ENCODE measurements at regions not wholly inside any gene's neighbourhood (a gene's known extent, or its start where the extent isn't known, plus 50 kb on each side); places are given as distances from the start of the nearest gene placed in this dataset.

GRCh38 chr1:30061292-30062220 is 661.8 kb downstream of the MATN1 start:
- DNase-seq (ENCODE audit: low read depth, low spot score) = no peak

DNA sequence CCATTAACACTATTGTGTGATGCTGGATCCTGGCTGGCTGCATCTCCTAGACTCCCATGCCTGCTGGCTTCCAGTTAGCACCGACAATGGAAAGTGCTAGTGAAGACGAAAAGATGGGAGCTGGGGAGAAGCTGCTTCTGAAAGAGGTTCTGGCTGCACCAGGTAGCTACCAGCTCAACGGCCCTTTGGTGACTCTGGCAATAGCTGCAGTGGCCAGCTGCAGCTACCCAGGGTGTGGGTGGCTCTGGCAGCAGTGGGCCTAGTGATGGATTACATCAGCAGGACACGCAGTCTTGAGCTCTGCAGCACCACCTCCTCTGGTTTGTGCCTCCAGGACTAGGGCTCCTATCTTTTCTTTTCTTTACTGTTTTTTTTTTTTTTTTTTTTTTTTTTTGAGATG is 662.6 kb downstream of the MATN1 start:
- DNase-seq (ENCODE audit: low read depth, low spot score) = no peak

DNA sequence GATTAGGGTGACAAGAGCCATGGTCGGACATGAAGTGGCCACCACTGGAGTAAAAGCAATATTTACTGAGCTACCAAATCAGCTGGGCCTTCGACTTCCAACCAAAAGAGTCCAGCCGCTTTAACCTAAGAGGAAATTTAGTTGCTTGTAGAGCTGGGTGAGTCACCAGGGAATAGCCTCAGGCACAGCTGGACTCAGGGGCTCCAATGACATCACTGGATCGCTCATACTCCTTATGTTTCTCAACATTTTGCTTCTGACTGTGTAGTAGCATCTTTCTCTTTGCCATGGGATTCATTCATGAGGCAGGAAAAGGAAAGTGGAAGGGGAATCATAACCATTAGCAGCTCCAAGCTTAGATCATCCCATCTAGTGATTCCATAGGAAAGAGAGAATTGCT is 664.4 kb downstream of the MATN1 start:
- DNase-seq (ENCODE audit: low read depth, low spot score) = peak; percentile 27

DNA sequence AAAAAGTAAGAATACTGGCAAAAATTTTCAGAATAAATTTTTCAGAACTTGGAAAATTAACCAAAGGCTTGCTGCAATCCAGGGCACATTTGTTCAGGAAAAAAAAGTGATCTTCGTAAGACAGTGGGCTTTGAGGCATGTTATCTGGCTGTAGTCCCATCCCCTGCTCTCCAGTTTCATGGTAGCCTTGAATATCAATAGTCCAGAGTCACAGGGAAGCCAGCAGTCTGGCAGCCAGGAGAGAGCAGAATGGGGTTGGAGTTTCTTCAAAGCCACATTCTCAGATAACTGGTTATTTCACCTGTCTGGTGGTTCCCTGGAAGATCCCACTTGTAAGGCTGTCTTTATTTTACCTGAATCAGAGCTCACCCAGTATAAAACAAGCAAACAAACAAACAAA is 669.3 kb downstream of the MATN1 start:
- DNase-seq (ENCODE audit: low read depth, low spot score) = no peak

- no peak for DNase-seq (ENCODE audit: low read depth, low spot score)
These were observed 671.2 kb downstream of the MATN1 start for GRCh38 chr1:30052178-30052577.

- no peak for DNase-seq (ENCODE audit: low read depth, low spot score)
These were observed 671.6 kb downstream of the MATN1 start for GRCh38 chr1:30051777-30052176.

- DNase-seq (ENCODE audit: low read depth, low spot score) = no peak
These were observed 673.6 kb downstream of the MATN1 start for GRCh38 chr1:30049748-30050296.

- DNase-seq (ENCODE audit: low read depth, low spot score) = no peak
These were observed 674.5 kb downstream of the MATN1 start for GRCh38 chr1:30048905-30049304.

DNA sequence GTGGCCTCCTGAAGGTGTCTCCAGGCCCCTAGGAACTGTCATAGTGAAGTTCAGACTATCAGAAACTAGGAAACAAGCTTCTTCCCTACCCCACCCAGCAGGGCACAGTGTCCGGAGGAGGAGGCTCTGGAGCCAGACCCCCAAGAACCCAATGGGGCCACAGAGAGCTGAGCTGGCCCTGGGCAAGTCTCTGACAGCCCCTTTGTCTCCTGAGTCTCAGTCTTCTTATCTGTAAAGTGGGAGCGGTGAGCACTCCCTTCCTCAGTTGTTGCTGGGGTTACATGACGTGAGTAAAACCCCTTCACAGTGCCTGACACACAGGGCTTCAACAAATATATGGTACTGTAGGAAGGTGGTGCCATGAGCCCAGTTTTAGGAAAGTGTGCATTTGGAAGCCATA is 675.8 kb downstream of the MATN1 start:
- no peak for DNase-seq (ENCODE audit: low read depth, low spot score)

- DNase-seq (ENCODE audit: low read depth, low spot score) = no peak
These were observed 676.6 kb downstream of the MATN1 start for GRCh38 chr1:30046751-30047150.

- no peak for DNase-seq (ENCODE audit: low read depth, low spot score)
These were observed 677.9 kb downstream of the MATN1 start for GRCh38 chr1:30045304-30046090.

GRCh38 chr1:30044656-30045144 is 678.7 kb downstream of the MATN1 start:
- no peak for DNase-seq (ENCODE audit: low read depth, low spot score)

DNA sequence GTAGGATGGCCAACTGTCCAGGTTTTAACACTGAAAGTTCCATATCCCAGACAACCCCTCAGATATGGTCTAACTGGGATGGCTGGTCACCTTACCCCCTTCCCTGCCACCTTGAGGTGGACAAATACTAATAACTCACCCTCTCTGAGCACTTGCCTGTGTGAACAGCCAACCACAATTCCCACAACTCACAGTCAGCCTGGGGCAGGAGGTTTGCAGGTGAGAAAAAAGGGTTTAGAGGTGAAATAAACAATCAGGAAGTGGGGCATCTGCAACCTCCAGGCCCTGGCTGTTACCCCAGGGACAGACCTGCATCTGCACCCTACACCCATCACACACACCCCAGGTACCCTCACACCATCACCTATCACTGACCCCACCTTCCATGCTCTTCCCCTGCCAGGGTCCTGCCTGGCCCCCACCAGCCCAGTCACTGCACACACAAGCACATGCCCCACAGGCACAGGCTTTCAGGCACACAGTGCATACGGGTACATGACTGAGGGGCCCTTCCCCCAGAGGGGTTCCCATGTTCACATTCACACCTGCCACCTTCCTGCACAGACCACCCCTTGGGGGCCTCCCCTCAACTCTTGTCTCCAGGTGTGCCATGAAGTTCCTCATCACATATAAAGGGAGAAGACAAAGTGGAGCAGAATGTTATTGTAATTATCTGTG is 679.5 kb downstream of the MATN1 start:
- DNase-seq (ENCODE audit: low read depth, low spot score) = no peak

DNA sequence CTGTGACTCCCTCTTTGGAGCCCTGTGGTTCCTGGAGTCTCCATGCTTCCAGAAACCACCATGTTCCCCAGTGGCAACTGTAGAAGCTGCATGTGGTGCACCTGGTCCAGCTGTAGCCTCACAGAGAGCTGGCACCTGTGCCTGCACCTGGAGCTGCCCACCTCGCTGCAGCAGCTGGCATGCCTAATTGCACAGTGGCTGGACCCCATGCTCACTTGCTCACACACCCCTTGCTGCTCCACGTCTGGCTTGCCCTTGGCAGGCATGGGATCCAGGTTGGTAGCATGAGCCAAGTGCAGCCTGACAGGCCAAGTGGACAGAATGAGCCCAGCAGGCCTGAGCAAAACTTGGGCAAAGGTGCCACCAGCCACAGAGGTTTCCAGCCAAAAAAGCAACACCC is 680.1 kb downstream of the MATN1 start:
- DNase-seq (ENCODE audit: low read depth, low spot score) = no peak

DNA sequence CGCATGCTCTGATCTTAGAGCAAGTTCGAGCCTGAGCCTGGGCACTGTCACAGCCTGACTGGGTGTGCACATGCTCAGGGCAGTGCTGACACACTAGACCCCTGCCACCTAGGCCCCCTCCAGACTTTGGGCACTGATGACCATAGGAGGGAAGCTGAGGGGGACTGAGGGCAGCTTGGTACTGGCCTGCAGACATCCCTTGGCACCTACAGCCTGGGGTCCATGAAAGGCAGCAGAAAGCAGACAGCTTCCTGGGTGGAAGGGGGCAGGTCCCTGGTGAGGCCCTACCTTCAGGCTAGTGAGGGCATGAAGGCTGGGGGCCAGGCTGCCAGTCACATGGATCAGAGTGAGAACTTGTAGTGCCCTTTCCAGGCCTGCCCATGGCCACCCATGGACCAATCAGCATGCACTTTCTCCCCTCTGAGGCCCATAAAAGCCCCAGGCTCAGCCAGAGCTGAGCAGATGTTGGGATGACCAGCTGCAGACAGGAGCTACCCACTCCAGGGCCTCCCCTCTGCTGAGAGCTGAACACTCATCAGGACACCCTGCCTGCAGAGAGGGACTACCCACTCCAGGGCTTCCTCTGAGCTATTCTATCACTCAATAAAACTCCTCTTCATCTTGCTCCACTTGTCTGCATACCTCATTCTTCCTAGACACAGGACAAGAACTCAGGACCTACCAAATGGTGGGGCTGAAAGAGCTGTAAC is 680.8 kb downstream of the MATN1 start:
- no peak for DNase-seq (ENCODE audit: low read depth, low spot score)

- no peak for DNase-seq (ENCODE audit: low read depth, low spot score)
These were observed 681.5 kb downstream of the MATN1 start for GRCh38 chr1:30041741-30042437.

- DNase-seq (ENCODE audit: low read depth, low spot score) = no peak
These were observed 683.0 kb downstream of the MATN1 start for GRCh38 chr1:30040081-30041019.

DNA sequence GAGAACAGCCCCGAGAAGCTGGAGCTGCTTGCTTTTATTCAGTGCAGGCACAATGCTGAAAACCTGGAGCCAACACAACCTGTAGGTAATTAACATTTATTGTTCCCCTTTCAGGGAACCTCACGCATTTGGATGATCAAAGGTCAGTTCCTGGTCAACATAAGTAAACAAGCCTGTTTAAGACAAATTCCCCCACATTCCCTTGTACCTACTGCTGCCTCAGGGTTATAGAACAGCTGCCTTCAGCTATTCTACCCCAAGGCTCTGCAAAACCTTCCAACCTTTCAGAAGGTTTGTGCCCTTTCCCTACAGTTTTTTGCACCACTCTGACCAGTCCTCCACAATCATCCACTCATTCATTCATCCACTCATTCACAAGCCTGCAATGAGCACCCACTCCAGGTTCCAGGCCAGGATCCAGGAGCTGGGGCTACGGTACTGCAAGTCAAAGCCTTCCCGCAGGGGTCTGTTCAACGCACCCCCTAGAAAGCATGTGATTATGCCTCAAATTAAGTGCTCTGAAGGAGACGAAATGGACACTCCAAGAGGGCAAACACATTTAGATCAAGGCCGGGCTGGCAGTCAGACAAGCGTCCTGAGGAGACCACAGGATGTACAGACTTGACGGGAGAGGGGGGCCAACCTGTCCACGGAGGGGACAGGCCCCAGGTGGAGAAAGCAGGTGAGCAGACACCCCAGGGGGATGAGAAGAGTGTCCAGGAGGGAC is 683.9 kb downstream of the MATN1 start:
- no peak for DNase-seq (ENCODE audit: low read depth, low spot score)
